Mesothelial cell of epicardium (in vitro differentiated cells): ENCODE measurements at regions not wholly inside any gene's neighbourhood (a gene's known extent, or its start where the extent isn't known, plus 50 kb on each side); places are given as distances from the start of the nearest gene placed in this dataset.

Experiments
- DNase-seq, 2 experiments: peaks; one replicate each; pipeline ENCODE4 v3.0.0; 2021; ENCODE audit warnings: low spot score in 2 of 2; ENCODE audit not compliant: unreplicated experiment in 2 of 2
- H3K27ac Mint-ChIP-seq: 2 replicates; pipeline ENCODE4 v1.8.0; 2021; ENCODE audit warnings: mixed read lengths
- H3K27me3 Mint-ChIP-seq: 2 replicates; pipeline ENCODE4 v1.8.0; 2021; ENCODE audit warnings: low read depth, mixed read lengths
- H3K36me3 Mint-ChIP-seq: 2 replicates; pipeline ENCODE4 v1.8.0; 2021; ENCODE audit warnings: mixed read lengths
- H3K4me1 Mint-ChIP-seq: 2 replicates; pipeline ENCODE4 v1.8.0; 2021; ENCODE audit warnings: mixed read lengths
- H3K4me3 Mint-ChIP-seq: 2 replicates; pipeline ENCODE4 v1.8.0; 2021; ENCODE audit warnings: mild to moderate bottlenecking, moderate library complexity, mixed read lengths
- H3K9me3 Mint-ChIP-seq: 2 replicates; pipeline ENCODE4 v1.8.0; 2021; ENCODE audit warnings: mixed read lengths
- TF ChIP-seq, protein P1 (sequence below): fragments of 200-600 bp; sonication (generic); IDR thresholded peaks from one replicate; pipeline ENCODE4 v1.5.0; 2021; ENCODE audit warnings: antibody characterized with exemption; ENCODE audit not compliant: unreplicated experiment

GRCh38 chr1:24990136-24990535 lies 60.1 kb upstream of the RUNX3 start:
- H3K36me3 Mint-ChIP-seq: no peaks in the 10 kb centered on the region
- peaks cover 38% of the 10 kb centered on the region for H3K27me3 Mint-ChIP-seq
- H3K9me3 Mint-ChIP-seq: no peaks in the 10 kb centered on the region

GRCh38 chr1:24989082-24989481 lies 59.0 kb upstream of the RUNX3 start:
- no peaks in the 10 kb centered on the region for H3K36me3 Mint-ChIP-seq
- H3K27me3 Mint-ChIP-seq: peaks cover 38% of the 10 kb centered on the region
- H3K4me3 Mint-ChIP-seq: no peak overlapping the region
- TF ChIP-seq, protein P1, sequence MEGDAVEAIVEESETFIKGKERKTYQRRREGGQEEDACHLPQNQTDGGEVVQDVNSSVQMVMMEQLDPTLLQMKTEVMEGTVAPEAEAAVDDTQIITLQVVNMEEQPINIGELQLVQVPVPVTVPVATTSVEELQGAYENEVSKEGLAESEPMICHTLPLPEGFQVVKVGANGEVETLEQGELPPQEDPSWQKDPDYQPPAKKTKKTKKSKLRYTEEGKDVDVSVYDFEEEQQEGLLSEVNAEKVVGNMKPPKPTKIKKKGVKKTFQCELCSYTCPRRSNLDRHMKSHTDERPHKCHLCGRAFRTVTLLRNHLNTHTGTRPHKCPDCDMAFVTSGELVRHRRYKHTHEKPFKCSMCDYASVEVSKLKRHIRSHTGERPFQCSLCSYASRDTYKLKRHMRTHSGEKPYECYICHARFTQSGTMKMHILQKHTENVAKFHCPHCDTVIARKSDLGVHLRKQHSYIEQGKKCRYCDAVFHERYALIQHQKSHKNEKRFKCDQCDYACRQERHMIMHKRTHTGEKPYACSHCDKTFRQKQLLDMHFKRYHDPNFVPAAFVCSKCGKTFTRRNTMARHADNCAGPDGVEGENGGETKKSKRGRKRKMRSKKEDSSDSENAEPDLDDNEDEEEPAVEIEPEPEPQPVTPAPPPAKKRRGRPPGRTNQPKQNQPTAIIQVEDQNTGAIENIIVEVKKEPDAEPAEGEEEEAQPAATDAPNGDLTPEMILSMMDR: no peak
- H3K4me1 Mint-ChIP-seq: no peaks in the 10 kb centered on the region
- no peak overlapping the region for H3K27ac Mint-ChIP-seq
- H3K9me3 Mint-ChIP-seq: no peaks in the 10 kb centered on the region
- no peak for DNase-seq

More at GRCh38 chr1:24990136-24990535, 60.1 kb upstream of the RUNX3 start:
- no peak for DNase-seq
- no peaks in the 10 kb centered on the region for H3K4me1 Mint-ChIP-seq
- H3K27ac Mint-ChIP-seq: no peak overlapping the region
- no peak overlapping the region for H3K4me3 Mint-ChIP-seq
- TF ChIP-seq, protein P1: no peak

GRCh38 chr1:24988558-24988912 lies 58.5 kb upstream of the RUNX3 start:
- H3K4me3 Mint-ChIP-seq: no peak overlapping the region
- H3K36me3 Mint-ChIP-seq: no peaks in the 10 kb centered on the region
- no peak overlapping the region for H3K27ac Mint-ChIP-seq
- TF ChIP-seq, protein P1: no peak
- H3K27me3 Mint-ChIP-seq: peaks cover 38% of the 10 kb centered on the region
- no peak for DNase-seq
- no peaks in the 10 kb centered on the region for H3K9me3 Mint-ChIP-seq
- H3K4me1 Mint-ChIP-seq: no peaks in the 10 kb centered on the region

DNA sequence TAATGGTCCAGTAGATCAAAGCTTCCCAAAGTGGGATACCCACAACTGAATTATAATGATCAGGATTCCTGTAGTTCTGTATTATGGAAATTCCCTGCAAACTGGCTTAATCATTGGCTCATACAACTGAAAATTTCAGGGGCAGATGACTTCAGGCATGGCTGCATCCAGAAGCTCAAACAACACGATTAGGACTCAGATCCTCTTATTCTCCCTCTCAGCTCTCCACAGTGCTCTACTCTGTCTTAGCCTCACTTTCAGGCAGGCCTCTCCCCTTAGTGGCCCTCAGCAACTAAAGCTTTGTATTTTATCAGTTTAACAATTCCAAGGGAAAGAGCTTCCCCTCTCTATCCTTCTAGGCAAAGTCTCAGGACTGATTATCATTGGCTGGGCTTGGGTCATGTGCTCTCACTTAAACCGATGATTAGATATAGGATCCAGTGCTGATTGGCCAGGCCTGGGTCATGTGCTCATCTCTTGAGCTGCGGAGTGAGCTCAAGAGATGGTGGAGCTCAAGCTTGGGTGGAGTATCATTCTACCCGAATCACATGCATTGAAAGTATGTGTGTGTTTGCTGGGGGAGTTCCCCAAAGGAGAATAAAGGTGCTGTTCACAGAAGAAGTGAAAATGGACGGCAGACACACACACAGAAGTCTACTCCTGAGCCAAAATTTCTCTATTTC lies 57.9 kb upstream of the RUNX3 start:
- TF ChIP-seq, protein P1: no peak
- Mint-ChIP-seq H3K4me3 (no peak overlapping the region), H3K9me3 (no peaks in the 10 kb centered on the region), H3K4me1 (no peaks in the 10 kb centered on the region), H3K27ac (no peak overlapping the region), H3K36me3 (no peaks in the 10 kb centered on the region), H3K27me3 (peaks cover 38% of the 10 kb centered on the region)
- DNase-seq: no peak

- no peak for DNase-seq
- Mint-ChIP-seq H3K4me1 (no peaks in the 10 kb centered on the region), H3K36me3 (no peaks in the 10 kb centered on the region), H3K27me3 (peaks cover 34% of the 10 kb centered on the region), H3K4me3 (no peak overlapping the region), H3K27ac (no peak overlapping the region), H3K9me3 (no peaks in the 10 kb centered on the region)
- TF ChIP-seq, protein P1: no peak
Observed at GRCh38 chr1:24987424-24987823, 57.3 kb upstream of the RUNX3 start.
